Neural cell (in vitro differentiated cells): ENCODE measurements at regions not wholly inside any gene's neighbourhood (a gene's known extent, or its start where the extent isn't known, plus 50 kb on each side); places are given as distances from the start of the nearest gene placed in this dataset.

Experiments used
- H2AFZ ChIP-seq: fragments of 200-600, 300-800 bp; sonication (generic), shearing (Covaris generic); 2 replicates; pipeline ENCODE4 v1.6.0; 2014; ENCODE audit warnings: low read depth, mild to moderate bottlenecking, antibody characterized with exemption, low read length, moderate library complexity
- H3F3A ChIP-seq: fragments of 200-600 bp; shearing (Covaris generic); 2 replicates; pipeline ENCODE4 v1.6.1; 2016; ENCODE audit warnings: mild to moderate bottlenecking, moderate library complexity, mixed read lengths, antibody characterized with exemption, low read length; ENCODE audit not compliant: insufficient read depth, poor library complexity, severe bottlenecking
- H3K27ac ChIP-seq: fragments of 200-600, 300-800 bp; sonication (generic), shearing (Covaris generic); 2 replicates; pipeline ENCODE4 v1.5.1; 2014; ENCODE audit warnings: mild to moderate bottlenecking, low read length, moderate library complexity
- H3K27me3 ChIP-seq: fragments of 300-800, 200-600 bp; sonication (generic), shearing (Covaris generic); 2 replicates; pipeline ENCODE4 v1.6.0; 2014; ENCODE audit warnings: mild to moderate bottlenecking, low read depth, low read length, moderate library complexity; ENCODE audit not compliant: insufficient read depth
- H3K36me3 ChIP-seq: fragments of 300-800, 200-600 bp; sonication (generic), shearing (Covaris generic); 2 replicates; pipeline ENCODE4 v1.5.1; 2014; ENCODE audit warnings: mild to moderate bottlenecking, antibody characterized with exemption, low read length, moderate library complexity; ENCODE audit not compliant: insufficient read depth
- H3K4me2 ChIP-seq: fragments of 300-800, 200-600 bp; sonication (generic), shearing (Covaris generic); 2 replicates; pipeline ENCODE4 v1.6.0; 2014; ENCODE audit warnings: mild to moderate bottlenecking, low read length
- H3K4me3 ChIP-seq: fragments of 300-800, 200-600 bp; sonication (generic), shearing (Covaris generic); 2 replicates; pipeline ENCODE4 v1.5.1; 2014; ENCODE audit warnings: mild to moderate bottlenecking, low read length, moderate library complexity
- H3K79me2 ChIP-seq: fragments of 200-600 bp; shearing (Covaris generic); replicated peaks from 2 replicates; pipeline ENCODE4 v1.6.0; 2014; ENCODE audit warnings: mild to moderate bottlenecking, low read length, moderate library complexity; ENCODE audit not compliant: insufficient read depth
- H3K9ac ChIP-seq: fragments of 300-800, 200-600 bp; sonication (generic), shearing (Covaris generic); 2 replicates; pipeline ENCODE4 v1.6.1; 2016; ENCODE audit warnings: mild to moderate bottlenecking, low read length, mixed read lengths
- H3K9me2 ChIP-seq: fragments of 200-600 bp; shearing (Covaris generic); 2 replicates; pipeline ENCODE4 v1.6.1; 2016; ENCODE audit warnings: mild to moderate bottlenecking, low read length, mixed read lengths; ENCODE audit not compliant: insufficient read depth
- H3K9me3 ChIP-seq: fragments of 200-600, 300-800 bp; sonication (generic), shearing (Covaris generic); 2 replicates; pipeline ENCODE4 v1.6.1; 2016; ENCODE audit warnings: mild to moderate bottlenecking, mixed run types, low read length, moderate library complexity, mixed read lengths
- H4K20me1 ChIP-seq: fragments of 200-600 bp; shearing (Covaris generic); 2 replicates; pipeline ENCODE4 v1.6.1; 2016; ENCODE audit warnings: mild to moderate bottlenecking, mixed run types; ENCODE audit not compliant: insufficient read depth
- CTCF ChIP-seq: fragments of 450-650 bp; IDR thresholded peaks from 2 replicates; pipeline ENCODE4 v1.5.1; 2014; ENCODE audit warnings: antibody characterized with exemption, mild to moderate bottlenecking, moderate library complexity; ENCODE audit not compliant: poor library complexity, severe bottlenecking
- EP300 ChIP-seq: fragments of 450-650 bp; conservative IDR thresholded peaks from 2 replicates; pipeline ENCODE4 v1.6.1; 2014; ENCODE audit warnings: antibody characterized with exemption, mild to moderate bottlenecking, moderate library complexity; ENCODE audit not compliant: poor library complexity, severe bottlenecking
- EZH2 ChIP-seq: fragments of 200-600, 300-800 bp; shearing (Covaris generic), sonication (generic); IDR thresholded peaks from 2 replicates; pipeline ENCODE4 v1.6.1; 2014; ENCODE audit warnings: antibody characterized with exemption, low read length, borderline replicate concordance, mild to moderate bottlenecking; ENCODE audit not compliant: insufficient read depth, poor library complexity, severe bottlenecking
- MXI1 ChIP-seq: fragments of 450-650 bp; conservative IDR thresholded peaks from 2 replicates; pipeline ENCODE4 v1.6.1; 2014; ENCODE audit warnings: antibody characterized with exemption, mild to moderate bottlenecking; ENCODE audit not compliant: poor library complexity, severe bottlenecking
- RAD21 ChIP-seq: fragments of 450-650 bp; conservative IDR thresholded peaks from 2 replicates; pipeline ENCODE4 v1.6.1; 2014; ENCODE audit warnings: antibody characterized with exemption, mild to moderate bottlenecking, moderate library complexity
- REST ChIP-seq: IDR thresholded peaks from 2 replicates; pipeline ENCODE4 v1.6.1; 2012; ENCODE audit warnings: borderline replicate concordance
- SMC3 ChIP-seq: fragments of 450-650 bp; conservative IDR thresholded peaks from 2 replicates; pipeline ENCODE4 v1.6.1; 2014; ENCODE audit warnings: antibody characterized with exemption, mild to moderate bottlenecking, moderate library complexity; ENCODE audit not compliant: poor library complexity
- TAF1 ChIP-seq: IDR thresholded peaks from 2 replicates; pipeline ENCODE4 v1.6.1; 2012; ENCODE audit warnings: low read depth
- small RNA-seq, 3 experiments: library from RNA; depleted of rRNA; stranded (forward); fragments of <200 nt; gene quantifications; one replicate each; pipeline ENCODE3, GENCODE V24; 2012

GRCh38 chr11:30172883-30173311 is 57.9 kb upstream of the FSHB start:
- Histone ChIP-seq H3K4me2 (no peak overlapping the region), H3K9ac (no peak overlapping the region), H4K20me1 (no peaks in the 10 kb centered on the region), H3K27me3 (no peaks in the 10 kb centered on the region), H3K4me3 (no peak overlapping the region), H3K36me3 (no peaks in the 10 kb centered on the region), H3K27ac (no peak overlapping the region), H2AFZ (no peak overlapping the region), H3K9me3 (no peaks in the 10 kb centered on the region), H3K9me2 (no peaks in the 10 kb centered on the region), H3F3A (no peaks in the 10 kb centered on the region), H3K79me2 (no peaks in the 10 kb centered on the region)
- TF ChIP-seq RAD21 (no peak), REST (no peak), TAF1 (no peak), EZH2 (no peak), SMC3 (no peak), EP300 (no peak), CTCF (no peak), MXI1 (no peak)

GRCh38 chr11:30174265-30175020 is 56.4 kb upstream of the FSHB start:
- Histone ChIP-seq H3K4me3 (no peak overlapping the region), H3K27me3 (no peaks in the 10 kb centered on the region), H3K79me2 (no peaks in the 10 kb centered on the region), H3K9ac (no peak overlapping the region), H4K20me1 (no peaks in the 10 kb centered on the region), H3K9me2 (no peaks in the 10 kb centered on the region), H3K36me3 (no peaks in the 10 kb centered on the region), H3K9me3 (no peaks in the 10 kb centered on the region), H3F3A (no peaks in the 10 kb centered on the region), H3K27ac (no peak overlapping the region), H2AFZ (no peak overlapping the region), H3K4me2 (no peak overlapping the region)
- no peak for TF ChIP-seq TAF1
- no peak for TF ChIP-seq EP300

Small RNA genes lying in the stretch of these regions (small RNA-seq; reads per million reads assigned to genes)
- 0 reads per million in 3 experiments for gene AL358944.1
